MM.1S (cell line): ENCODE measurements at regions not wholly inside any gene's neighbourhood (a gene's known extent, or its start where the extent isn't known, plus 50 kb on each side); places are given as distances from the start of the nearest gene placed in this dataset.

Experiments
- EZH2 ChIP-seq: fragments of 300-600 bp; sonication (generic); optimal IDR thresholded peaks from 2 replicates; pipeline ENCODE3; 2017; ENCODE audit warnings: low read depth, mild to moderate bottlenecking, antibody characterized with exemption, low read length, mixed read lengths
- EZH2phosphoT487 ChIP-seq: fragments of 300-600 bp; sonication (generic); IDR thresholded peaks from 2 replicates; pipeline ENCODE4 v1.6.1; 2018; ENCODE audit warnings: antibody characterized with exemption, low read length
- TF ChIP-seq, protein P1 (sequence below): fragments of 300-600 bp; sonication (generic); IDR thresholded peaks from 2 replicates; pipeline ENCODE4 v1.5.1; 2016; ENCODE audit warnings: antibody characterized with exemption, low read length, mixed read lengths

DNA sequence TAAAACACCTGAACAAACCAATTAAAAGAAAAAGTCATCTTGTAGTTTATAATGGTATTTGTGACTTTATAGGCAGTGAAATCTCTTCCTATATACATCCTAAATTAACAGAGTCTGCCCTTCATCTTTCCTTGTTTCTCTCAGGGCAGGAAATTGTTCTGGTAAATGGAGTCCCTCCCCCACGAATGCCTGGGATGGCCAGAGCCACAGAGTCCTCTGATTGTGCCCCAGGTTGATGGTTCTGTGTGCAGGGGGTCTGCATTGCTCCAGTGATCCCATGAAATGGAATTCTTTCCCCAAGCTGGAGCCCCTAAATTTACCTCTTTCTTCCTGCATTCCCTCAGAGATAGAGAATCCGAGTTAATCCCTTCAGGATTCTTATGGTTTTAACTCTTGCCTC, 155.5 kb downstream of the MTX2 start:
- TF ChIP-seq, protein P1, sequence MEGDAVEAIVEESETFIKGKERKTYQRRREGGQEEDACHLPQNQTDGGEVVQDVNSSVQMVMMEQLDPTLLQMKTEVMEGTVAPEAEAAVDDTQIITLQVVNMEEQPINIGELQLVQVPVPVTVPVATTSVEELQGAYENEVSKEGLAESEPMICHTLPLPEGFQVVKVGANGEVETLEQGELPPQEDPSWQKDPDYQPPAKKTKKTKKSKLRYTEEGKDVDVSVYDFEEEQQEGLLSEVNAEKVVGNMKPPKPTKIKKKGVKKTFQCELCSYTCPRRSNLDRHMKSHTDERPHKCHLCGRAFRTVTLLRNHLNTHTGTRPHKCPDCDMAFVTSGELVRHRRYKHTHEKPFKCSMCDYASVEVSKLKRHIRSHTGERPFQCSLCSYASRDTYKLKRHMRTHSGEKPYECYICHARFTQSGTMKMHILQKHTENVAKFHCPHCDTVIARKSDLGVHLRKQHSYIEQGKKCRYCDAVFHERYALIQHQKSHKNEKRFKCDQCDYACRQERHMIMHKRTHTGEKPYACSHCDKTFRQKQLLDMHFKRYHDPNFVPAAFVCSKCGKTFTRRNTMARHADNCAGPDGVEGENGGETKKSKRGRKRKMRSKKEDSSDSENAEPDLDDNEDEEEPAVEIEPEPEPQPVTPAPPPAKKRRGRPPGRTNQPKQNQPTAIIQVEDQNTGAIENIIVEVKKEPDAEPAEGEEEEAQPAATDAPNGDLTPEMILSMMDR = no peak
- no peak for TF ChIP-seq EZH2phosphoT487
- TF ChIP-seq EZH2 = no peak
